HCT116 (cell line): ENCODE measurements at regions not wholly inside any gene's neighbourhood (a gene's known extent, or its start where the extent isn't known, plus 50 kb on each side); places are given as distances from the start of the nearest gene placed in this dataset.

ENCODE experiments used
- CTCF ChIP-seq, 3 experiments: fragments of 200-600 bp in 1 of 3; sonication (generic) in 1 of 3; IDR thresholded peaks in 2 of 3; conservative IDR thresholded peaks in 1 of 3; 2 replicates each; pipeline ENCODE4 v1.5.1; 2012 to 2017; ENCODE audit warnings: low read depth in 2 of 3, low read length in 2 of 3, antibody characterized with exemption in 1 of 3, borderline replicate concordance in 1 of 3, control low read depth in 1 of 3, mild to moderate bottlenecking in 1 of 3, mixed read lengths in 1 of 3, mixed run types in 1 of 3, moderate library complexity in 1 of 3; ENCODE audit not compliant: insufficient read depth in 1 of 3
- SIN3A ChIP-seq: IDR thresholded peaks from 2 replicates; pipeline ENCODE4 v1.6.1; 2012; ENCODE audit warnings: low read depth

GRCh38 chr5:20604992-20605391, 617.0 kb upstream of the CDH18 start:
- no peak for TF ChIP-seq CTCF (IDR thresholded peaks at IDR 0.05 in 2 of 3, conservative IDR thresholded peaks at IDR 0.05 in 1 of 3; ENCODE audit: borderline replicate concordance in 1 of 3, insufficient read depth in 1 of 3, low read depth in 2 of 3, low read length in 2 of 3)
- TF ChIP-seq SIN3A, result no peak
